K562 (cell line): ENCODE measurements at regions not wholly inside any gene's neighbourhood (a gene's known extent, or its start where the extent isn't known, plus 50 kb on each side); places are given as distances from the start of the nearest gene placed in this dataset.

ENCODE experiments used
- C11orf30 ChIP-seq: fragments of 450-650 bp; IDR thresholded peaks from 2 replicates; pipeline ENCODE4 v1.6.1; 2016; ENCODE audit warnings: low read depth, mild to moderate bottlenecking
- CBX5 ChIP-seq: IDR thresholded peaks from 2 replicates; pipeline ENCODE4 v1.6.1; 2014; ENCODE audit warnings: low read depth, borderline replicate concordance
- CREB3L1 ChIP-seq: fragments of 450-650 bp; IDR thresholded peaks from 2 replicates; pipeline ENCODE4 v1.6.1; 2014; ENCODE audit warnings: low read depth, mild to moderate bottlenecking, moderate library complexity, borderline replicate concordance
- E2F4 ChIP-seq: sonication (generic); formaldehyde crosslinking; IDR thresholded peaks from 2 replicates; pipeline ENCODE4 v1.8.0; 2022; ENCODE audit warnings: mild to moderate bottlenecking, low read depth, missing genetic modification reagents
- E2F5 ChIP-seq: sonication (generic); formaldehyde crosslinking; IDR thresholded peaks from 2 replicates; pipeline ENCODE4 v1.8.0; 2022; ENCODE audit warnings: mild to moderate bottlenecking, missing genetic modification reagents
- ELK1 ChIP-seq: sonication (generic); formaldehyde crosslinking; IDR thresholded peaks from 2 replicates; pipeline ENCODE4 v1.8.1; 2022; ENCODE audit warnings: missing genetic modification reagents
- FOXM1 ChIP-seq, 2 experiments: fragments of 450-650 bp in 1 of 2; sonication (generic) in 1 of 2; formaldehyde crosslinking in 1 of 2; IDR thresholded peaks; 2 replicates each; pipeline versions ENCODE4 v1.6.1 to v1.9.0; 2017 to 2022; ENCODE audit warnings: low read depth in 2 of 2, mild to moderate bottlenecking in 2 of 2, missing genetic modification reagents in 1 of 2, moderate library complexity in 1 of 2
- FOXP4 ChIP-seq: sonication (generic); formaldehyde crosslinking; IDR thresholded peaks from 2 replicates; pipeline ENCODE4 v1.8.0; 2022; ENCODE audit warnings: mild to moderate bottlenecking, missing genetic modification reagents, borderline replicate concordance
- GATAD2A ChIP-seq: fragments of 450-650 bp; IDR thresholded peaks from 2 replicates; pipeline ENCODE4 v1.6.1; 2017
- ILK ChIP-seq: fragments of 450-650 bp; IDR thresholded peaks from 2 replicates; pipeline ENCODE4 v1.6.1; 2016; ENCODE audit warnings: missing genetic modification characterization, low read depth, mild to moderate bottlenecking, missing compliant biosample characterization, moderate library complexity, borderline replicate concordance
- KAT7 ChIP-seq: sonication (generic); formaldehyde crosslinking; IDR thresholded peaks from 2 replicates; pipeline ENCODE4 v1.8.0; 2022; ENCODE audit warnings: missing genetic modification reagents, mild to moderate bottlenecking, borderline replicate concordance
- KLF10 ChIP-seq: fragments of 250-450 bp; sonication (Bioruptor Pico); IDR thresholded peaks from 2 replicates; pipeline ENCODE4 v1.6.1; 2021; ENCODE audit warnings: matching md5 sums
- KLF16 ChIP-seq: IDR thresholded peaks from 2 replicates; pipeline ENCODE4 v1.6.1; 2016; ENCODE audit warnings: antibody characterized with exemption
- L3MBTL2 ChIP-seq: fragments of 450-650 bp; IDR thresholded peaks from 2 replicates; pipeline ENCODE4 v1.6.1; 2016; ENCODE audit warnings: mild to moderate bottlenecking, moderate library complexity
- LCOR ChIP-seq: sonication (generic); formaldehyde crosslinking; IDR thresholded peaks from 2 replicates; pipeline ENCODE4 v1.8.0; 2022; ENCODE audit warnings: mild to moderate bottlenecking, missing genetic modification reagents
- MCM3 ChIP-seq: fragments of 450-650 bp; IDR thresholded peaks from 2 replicates; pipeline ENCODE4 v1.6.1; 2016
- NFE2 ChIP-seq: IDR thresholded peaks from 2 replicates; pipeline ENCODE4 v1.6.1; 2014; ENCODE audit warnings: antibody characterized with exemption, low read depth
- SREBF2 ChIP-seq: sonication (generic); formaldehyde crosslinking; IDR thresholded peaks from 2 replicates; pipeline ENCODE4 v1.4.0; 2020; ENCODE audit warnings: mild to moderate bottlenecking, missing genetic modification reagents
- SRSF9 ChIP-seq: fragments of 200-400 bp; formaldehyde crosslinking; IDR thresholded peaks from 2 replicates; pipeline ENCODE4 v1.6.1; 2017; ENCODE audit warnings: low read depth, low read length, borderline replicate concordance
- SUPT5H ChIP-seq: fragments of 450-650 bp; IDR thresholded peaks from 2 replicates; pipeline ENCODE4 v1.6.1; 2016
- TFAM ChIP-seq: fragments of 250-450 bp; sonication (Bioruptor Pico); conservative IDR thresholded peaks from 2 replicates; pipeline ENCODE4 v1.5.0; 2021; ENCODE audit warnings: mild to moderate bottlenecking, moderate library complexity
- U2AF1 ChIP-seq: fragments of 200-400 bp; formaldehyde crosslinking; optimal IDR thresholded peaks from 2 replicates; pipeline ENCODE3; 2017; ENCODE audit warnings: mild to moderate bottlenecking, low read depth, low read length, moderate library complexity
- XRCC4 ChIP-seq: IDR thresholded peaks from one replicate; pipeline ENCODE4 v1.6.1; 2011; ENCODE audit not compliant: insufficient read depth, insufficient read length; ENCODE audit errors: extremely low read depth

- TF ChIP-seq ELK1 (CRISPR knock-in tag) (no peak), U2AF1 (no peak), E2F4 (no peak), SREBF2 (CRISPR knock-in tag) (no peak), XRCC4 (no peak), KLF10 (CRISPR knock-in tag) (no peak), LCOR (CRISPR knock-in tag) (peak; percentile 52; the same call in 1 of the 2 replicates), KLF16 (no peak; the same call in 1 of the 2 replicates), SUPT5H (no peak), E2F5 (CRISPR knock-in tag) (no peak), FOXM1 (IDR thresholded peaks at IDR 0.05; ENCODE audit: low read depth) (peak; percentile 34; the same call in 1 of the 2 replicates), FOXM1 (CRISPR knock-in tag; IDR thresholded peaks at IDR 0.05; ENCODE audit: low read depth) (no peak), FOXP4 (CRISPR knock-in tag) (no peak), ILK (tag) (no peak), L3MBTL2 (peak; percentile 76), CREB3L1 (no peak; the same call in 1 of the 2 replicates), GATAD2A (0 out of 2 replicates have a peak, but pooled peaks have one; percentile 5), KAT7 (no peak), CBX5 (no peak), C11orf30 (no peak), TFAM (no peak), SRSF9 (no peak), NFE2 (no peak), MCM3 (no peak)
Measured at GRCh38 chr21:35204850-35205541, 155.9 kb upstream of the RUNX1 start (continued).
